Mesothelial cell of epicardium (in vitro differentiated cells): ENCODE measurements at regions not wholly inside any gene's neighbourhood (a gene's known extent, or its start where the extent isn't known, plus 50 kb on each side); places are given as distances from the start of the nearest gene placed in this dataset.
A peak's percentile ranks its signal among the peaks of the same experiment; 100 is the strongest.

ENCODE experiments used
- DNase-seq, 2 experiments: peaks; one replicate each; pipeline ENCODE4 v3.0.0; 2021; ENCODE audit warnings: low spot score in 2 of 2; ENCODE audit not compliant: unreplicated experiment in 2 of 2
- H3K27ac Mint-ChIP-seq: 2 replicates; pipeline ENCODE4 v1.8.0; 2021; ENCODE audit warnings: mixed read lengths
- H3K27me3 Mint-ChIP-seq: 2 replicates; pipeline ENCODE4 v1.8.0; 2021; ENCODE audit warnings: low read depth, mixed read lengths
- H3K36me3 Mint-ChIP-seq: 2 replicates; pipeline ENCODE4 v1.8.0; 2021; ENCODE audit warnings: mixed read lengths
- H3K4me1 Mint-ChIP-seq: 2 replicates; pipeline ENCODE4 v1.8.0; 2021; ENCODE audit warnings: mixed read lengths
- H3K4me3 Mint-ChIP-seq: 2 replicates; pipeline ENCODE4 v1.8.0; 2021; ENCODE audit warnings: mild to moderate bottlenecking, moderate library complexity, mixed read lengths
- H3K9me3 Mint-ChIP-seq: 2 replicates; pipeline ENCODE4 v1.8.0; 2021; ENCODE audit warnings: mixed read lengths
- TF ChIP-seq, protein P1 (sequence below): fragments of 200-600 bp; sonication (generic); IDR thresholded peaks from one replicate; pipeline ENCODE4 v1.5.0; 2021; ENCODE audit warnings: antibody characterized with exemption; ENCODE audit not compliant: unreplicated experiment

GRCh38 chr12:19739195-19739776 lies 300.0 kb downstream of the AEBP2 start:
- TF ChIP-seq, protein P1, sequence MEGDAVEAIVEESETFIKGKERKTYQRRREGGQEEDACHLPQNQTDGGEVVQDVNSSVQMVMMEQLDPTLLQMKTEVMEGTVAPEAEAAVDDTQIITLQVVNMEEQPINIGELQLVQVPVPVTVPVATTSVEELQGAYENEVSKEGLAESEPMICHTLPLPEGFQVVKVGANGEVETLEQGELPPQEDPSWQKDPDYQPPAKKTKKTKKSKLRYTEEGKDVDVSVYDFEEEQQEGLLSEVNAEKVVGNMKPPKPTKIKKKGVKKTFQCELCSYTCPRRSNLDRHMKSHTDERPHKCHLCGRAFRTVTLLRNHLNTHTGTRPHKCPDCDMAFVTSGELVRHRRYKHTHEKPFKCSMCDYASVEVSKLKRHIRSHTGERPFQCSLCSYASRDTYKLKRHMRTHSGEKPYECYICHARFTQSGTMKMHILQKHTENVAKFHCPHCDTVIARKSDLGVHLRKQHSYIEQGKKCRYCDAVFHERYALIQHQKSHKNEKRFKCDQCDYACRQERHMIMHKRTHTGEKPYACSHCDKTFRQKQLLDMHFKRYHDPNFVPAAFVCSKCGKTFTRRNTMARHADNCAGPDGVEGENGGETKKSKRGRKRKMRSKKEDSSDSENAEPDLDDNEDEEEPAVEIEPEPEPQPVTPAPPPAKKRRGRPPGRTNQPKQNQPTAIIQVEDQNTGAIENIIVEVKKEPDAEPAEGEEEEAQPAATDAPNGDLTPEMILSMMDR, result peak; percentile 62
- peaks cover 17% of the 10 kb centered on the region for H3K4me1 Mint-ChIP-seq
- peaks cover 9% of the 10 kb centered on the region for H3K9me3 Mint-ChIP-seq
- no peak overlapping the region for H3K4me3 Mint-ChIP-seq
- no peak overlapping the region for H3K27ac Mint-ChIP-seq
- peak in 1 of 2 experiments; percentile 41 for DNase-seq
- H3K27me3 Mint-ChIP-seq, result no peaks in the 10 kb centered on the region
- peaks cover 5% of the 10 kb centered on the region for H3K36me3 Mint-ChIP-seq

- TF ChIP-seq, protein P1, result no peak
- no peaks in the 10 kb centered on the region for H3K9me3 Mint-ChIP-seq
- no peaks in the 10 kb centered on the region for H3K27me3 Mint-ChIP-seq
- no peak overlapping the region for H3K4me3 Mint-ChIP-seq
- H3K4me1 Mint-ChIP-seq, result peaks cover 24% of the 10 kb centered on the region
- DNase-seq, result no peak
- H3K27ac Mint-ChIP-seq, result no peak overlapping the region
- no peaks in the 10 kb centered on the region for H3K36me3 Mint-ChIP-seq
Observed at GRCh38 chr12:19740472-19741131, 301.3 kb downstream of the AEBP2 start.

GRCh38 chr12:19741132-19741489 lies 301.8 kb downstream of the AEBP2 start:
- H3K36me3 Mint-ChIP-seq, result no peaks in the 10 kb centered on the region
- peaks cover 24% of the 10 kb centered on the region for H3K4me1 Mint-ChIP-seq
- no peaks in the 10 kb centered on the region for H3K9me3 Mint-ChIP-seq
- no peak overlapping the region for H3K27ac Mint-ChIP-seq
- DNase-seq, result no peak
- TF ChIP-seq, protein P1, result no peak
- no peaks in the 10 kb centered on the region for H3K27me3 Mint-ChIP-seq
- no peak overlapping the region for H3K4me3 Mint-ChIP-seq

DNA sequence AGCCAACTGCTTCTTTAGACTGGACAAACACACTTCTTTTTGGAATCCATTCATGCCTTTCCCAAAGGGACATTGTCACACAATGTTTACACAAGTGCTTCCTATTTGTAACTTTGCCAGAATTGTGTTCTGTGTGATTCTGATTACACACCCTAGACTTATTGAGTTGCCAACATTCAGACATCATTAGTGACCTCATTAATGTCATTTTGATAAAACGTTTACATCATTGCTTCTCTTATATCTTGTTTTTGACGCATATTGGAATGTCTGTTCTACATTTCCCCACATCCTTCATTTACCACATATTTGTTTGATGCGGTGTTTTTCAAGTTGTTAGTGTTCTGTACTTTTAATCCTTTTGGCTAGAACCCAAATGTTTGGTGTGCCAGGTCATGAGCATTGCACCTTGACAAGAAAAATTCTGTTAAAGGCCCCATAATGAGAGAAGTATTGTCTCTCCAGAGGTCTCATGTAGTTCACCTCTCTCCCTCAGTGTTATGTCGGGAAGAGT lies 305.5 kb downstream of the AEBP2 start:
- no peak for DNase-seq
- Mint-ChIP-seq H3K9me3 (peaks cover 21% of the 10 kb centered on the region), H3K4me3 (no peak overlapping the region), H3K27ac (peak overlapping the region; percentile 65), H3K36me3 (peaks cover 7% of the 10 kb centered on the region), H3K4me1 (peaks cover 24% of the 10 kb centered on the region), H3K27me3 (no peaks in the 10 kb centered on the region)
- TF ChIP-seq, protein P1, result no peak

DNA sequence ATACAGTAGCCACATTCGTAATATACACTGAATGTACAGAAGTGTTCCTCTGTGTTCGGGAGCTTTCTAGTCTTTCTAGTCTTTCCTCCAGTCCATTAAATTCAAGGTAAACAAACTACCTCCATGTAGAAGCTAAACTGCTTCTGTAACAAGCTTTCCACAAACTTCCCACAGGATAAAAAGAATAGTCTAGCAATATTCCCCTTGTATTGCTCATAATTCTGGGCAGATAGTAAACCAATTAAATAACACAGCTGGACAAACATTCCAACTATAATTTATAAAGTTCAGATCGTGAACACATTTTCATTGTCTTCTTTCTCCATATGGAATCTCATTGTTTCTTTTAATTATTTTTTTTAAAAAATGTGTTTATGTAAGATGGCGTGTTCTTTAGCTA lies 307.2 kb downstream of the AEBP2 start:
- Mint-ChIP-seq H3K9me3 (peaks cover 33% of the 10 kb centered on the region), H3K4me3 (no peak overlapping the region), H3K27me3 (no peaks in the 10 kb centered on the region), H3K27ac (no peak overlapping the region), H3K36me3 (peaks cover 12% of the 10 kb centered on the region), H3K4me1 (peaks cover 18% of the 10 kb centered on the region)
- no peak for DNase-seq
- TF ChIP-seq, protein P1, result no peak
